ENCODE measurements at regions not wholly inside any gene's neighbourhood (a gene's known extent, or its start where the extent isn't known, plus 50 kb on each side); places are given as distances from the start of the nearest gene placed in this dataset.

- in situ Hi-C loops (cut with HindIII; ENCODE audit: low sequenced_read_pairs): no loop called here
Measured at GRCh38 chr2:44825702-44826101, 115.8 kb upstream of the SIX3 start.

- in situ Hi-C loops (cut with HindIII; ENCODE audit: low sequenced_read_pairs): no loop called here
Measured at GRCh38 chr2:44826601-44827000, 114.9 kb upstream of the SIX3 start.

GRCh38 chr2:44829771-44830170 lies 111.7 kb upstream of the SIX3 start:
- in situ Hi-C loops (cut with HindIII; ENCODE audit: low sequenced_read_pairs): no loop called here

GRCh38 chr2:44833171-44834069 lies 108.1 kb upstream of the SIX3 start:
- in situ Hi-C loops (cut with HindIII; ENCODE audit: low sequenced_read_pairs): no loop called here

DNA sequence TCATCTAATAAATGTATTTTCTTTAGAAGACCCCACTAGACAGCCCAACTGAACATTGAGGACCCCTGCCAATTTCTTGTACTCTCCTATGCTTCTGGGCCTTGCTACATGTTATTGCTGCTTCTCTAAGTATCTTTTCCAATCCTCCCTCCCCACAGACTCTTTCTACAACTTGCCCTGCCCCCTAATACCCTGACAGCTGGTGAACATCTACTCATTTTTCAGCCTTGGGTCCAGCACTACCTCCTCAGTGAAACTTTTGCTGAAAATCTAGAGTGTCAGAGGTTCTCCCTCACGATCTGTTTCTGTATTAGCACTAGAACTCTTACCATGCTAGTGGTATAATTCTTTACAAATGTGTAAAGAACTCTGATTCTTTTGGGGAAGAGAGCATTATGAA lies 106.8 kb upstream of the SIX3 start:
- in situ Hi-C loops (cut with HindIII; ENCODE audit: low sequenced_read_pairs): loop anchor here (5.0 kb wide), 1 partner anchor 78 kb away; no protein-coding TSS in a partner anchor

DNA sequence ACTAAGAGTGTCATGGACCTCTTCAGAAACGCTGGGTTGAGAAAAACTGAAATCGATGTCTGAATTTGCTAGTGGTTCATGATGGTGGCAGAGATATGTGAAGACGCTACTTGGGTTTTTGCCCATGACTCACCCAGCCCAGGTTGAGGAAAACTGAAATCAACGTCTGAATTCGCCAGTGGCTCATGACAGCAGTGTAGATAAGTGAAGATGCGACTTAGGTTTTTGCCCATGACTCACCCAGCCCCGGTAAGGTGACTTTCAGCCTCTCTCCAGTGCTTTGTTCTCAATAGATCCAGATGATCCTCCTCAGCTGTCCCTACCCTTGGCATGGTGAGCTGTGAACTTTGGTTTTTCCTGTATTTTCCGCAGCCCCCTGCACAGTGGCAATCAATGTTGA lies 105.3 kb upstream of the SIX3 start:
- in situ Hi-C loops (cut with HindIII; ENCODE audit: low sequenced_read_pairs): loop anchor here (5.0 kb wide), 1 partner anchor 76 kb away; no protein-coding TSS in a partner anchor

DNA sequence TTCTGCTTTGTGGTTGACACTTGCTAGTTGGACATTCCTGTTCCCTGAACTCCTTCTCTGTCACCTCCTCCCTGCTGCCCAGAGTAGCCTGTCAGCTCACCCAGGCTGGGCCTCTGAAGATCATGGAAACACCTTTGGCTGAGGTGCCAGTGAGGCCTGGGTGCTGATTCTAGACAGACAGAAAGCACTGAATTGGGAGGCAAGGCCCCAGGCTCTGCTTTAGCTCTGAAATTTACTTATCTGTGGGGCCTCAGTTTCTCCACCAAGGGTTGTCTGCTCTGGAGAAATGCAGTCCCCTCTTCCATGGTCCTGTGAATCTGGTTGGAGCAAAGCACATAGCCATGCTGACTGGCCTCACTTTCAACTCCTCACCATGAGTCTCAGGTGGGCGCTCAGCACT lies 104.6 kb upstream of the SIX3 start:
- in situ Hi-C loops (cut with HindIII; ENCODE audit: low sequenced_read_pairs): loop anchor here (5.0 kb wide), 1 partner anchor 75 kb away; no protein-coding TSS in a partner anchor

DNA sequence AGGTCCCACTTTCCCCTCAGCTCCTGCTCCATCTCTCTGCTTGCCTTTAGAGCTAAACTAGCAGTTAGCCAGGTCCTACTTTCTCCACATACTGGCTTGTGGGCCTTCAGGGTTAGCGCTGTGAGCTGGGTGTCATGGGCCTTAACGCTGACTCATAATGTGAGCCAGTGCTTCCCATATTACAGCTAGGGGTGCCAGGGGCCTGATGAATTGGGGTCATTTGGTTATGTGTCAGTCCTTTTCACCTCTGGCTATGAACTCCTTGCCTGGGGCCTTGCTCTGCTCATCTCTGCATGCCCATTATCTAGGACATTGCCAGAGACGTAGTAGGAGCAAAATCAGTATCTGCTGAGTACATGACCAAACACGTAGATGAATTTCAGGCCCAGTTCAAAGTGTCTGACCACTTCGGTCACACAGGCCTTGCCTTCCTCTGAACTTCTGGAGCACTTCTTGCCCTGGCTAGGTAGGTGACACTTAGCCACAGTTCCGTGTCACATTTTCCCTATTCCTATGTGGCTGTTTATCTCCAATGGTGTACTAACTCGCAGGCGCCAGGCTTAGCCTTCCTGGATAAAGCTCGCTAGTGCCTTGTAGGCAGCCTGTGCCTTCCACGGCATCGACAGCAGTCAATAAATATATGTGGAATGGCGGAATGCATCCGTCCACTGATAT lies 103.2 kb upstream of the SIX3 start:
- in situ Hi-C loops (cut with HindIII; ENCODE audit: low sequenced_read_pairs): loop anchor here (5.0 kb wide), 1 partner anchor 74 kb away; no protein-coding TSS in a partner anchor

- in situ Hi-C loops (cut with HindIII; ENCODE audit: low sequenced_read_pairs): loop anchor here (5.0 kb wide), 1 partner anchor 73 kb away; no protein-coding TSS in a partner anchor
Measured at GRCh38 chr2:44839370-44839769, 102.1 kb upstream of the SIX3 start.

- in situ Hi-C loops (cut with HindIII; ENCODE audit: low sequenced_read_pairs): loop anchor here (5.0 kb wide), 1 partner anchor 72 kb away; no protein-coding TSS in a partner anchor
Measured at GRCh38 chr2:44839771-44840502, 101.6 kb upstream of the SIX3 start.

GRCh38 chr2:44840503-44840850 lies 101.0 kb upstream of the SIX3 start:
- in situ Hi-C loops (cut with HindIII; ENCODE audit: low sequenced_read_pairs): no loop called here

DNA sequence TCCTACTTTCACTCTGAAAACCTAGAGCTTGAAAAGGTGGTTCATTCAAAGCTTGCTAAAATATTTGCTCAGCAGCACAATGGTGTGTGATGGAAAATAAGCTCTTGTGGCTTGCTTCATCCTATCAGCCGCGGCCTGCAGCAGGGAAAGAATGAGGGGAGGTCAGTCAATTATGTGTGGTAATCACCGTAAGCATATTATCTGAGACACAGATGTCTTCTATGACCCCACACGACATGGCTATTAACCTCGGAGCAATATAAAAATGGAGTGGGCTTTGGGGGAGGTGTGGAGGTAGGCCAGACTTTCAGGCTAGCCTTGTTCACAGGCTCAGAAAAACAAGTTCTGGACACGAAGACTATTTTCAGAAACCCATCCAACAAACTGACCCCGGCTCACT lies 98.4 kb upstream of the SIX3 start:
- in situ Hi-C loops (cut with HindIII; ENCODE audit: low sequenced_read_pairs): no loop called here

DNA sequence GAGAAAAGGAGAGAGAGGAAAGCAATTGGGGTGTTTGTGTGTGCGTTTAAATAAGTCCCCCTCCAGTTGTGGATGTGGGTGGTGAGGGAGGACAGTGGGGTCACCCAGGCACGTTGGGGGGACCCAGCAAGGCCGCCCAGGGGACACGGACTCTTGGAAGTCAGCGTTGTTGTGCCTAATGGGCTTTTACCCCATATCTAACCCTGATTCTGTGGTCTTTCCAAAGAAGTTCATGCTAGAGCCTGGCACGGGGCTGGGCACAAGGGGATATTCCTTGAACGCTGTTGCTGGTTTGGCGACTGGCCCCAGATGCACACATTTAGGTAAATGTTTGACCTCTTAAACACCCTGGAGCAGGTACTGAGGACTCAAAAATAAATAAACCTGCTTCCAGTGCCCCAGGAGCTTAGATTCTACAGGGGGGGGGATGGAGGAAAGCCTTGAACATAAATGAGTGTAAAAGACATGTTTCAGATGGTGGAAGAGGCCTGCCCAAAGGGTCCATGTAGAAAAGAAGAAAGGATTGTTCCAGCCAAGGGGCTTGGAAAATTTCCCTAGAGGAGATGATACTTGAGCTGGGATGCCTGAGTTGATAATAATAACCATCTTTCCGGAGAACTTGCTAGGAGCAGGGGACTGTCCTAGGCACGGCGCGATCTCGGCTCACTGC lies 97.7 kb upstream of the SIX3 start:
- in situ Hi-C loops (cut with HindIII; ENCODE audit: low sequenced_read_pairs): no loop called here

DNA sequence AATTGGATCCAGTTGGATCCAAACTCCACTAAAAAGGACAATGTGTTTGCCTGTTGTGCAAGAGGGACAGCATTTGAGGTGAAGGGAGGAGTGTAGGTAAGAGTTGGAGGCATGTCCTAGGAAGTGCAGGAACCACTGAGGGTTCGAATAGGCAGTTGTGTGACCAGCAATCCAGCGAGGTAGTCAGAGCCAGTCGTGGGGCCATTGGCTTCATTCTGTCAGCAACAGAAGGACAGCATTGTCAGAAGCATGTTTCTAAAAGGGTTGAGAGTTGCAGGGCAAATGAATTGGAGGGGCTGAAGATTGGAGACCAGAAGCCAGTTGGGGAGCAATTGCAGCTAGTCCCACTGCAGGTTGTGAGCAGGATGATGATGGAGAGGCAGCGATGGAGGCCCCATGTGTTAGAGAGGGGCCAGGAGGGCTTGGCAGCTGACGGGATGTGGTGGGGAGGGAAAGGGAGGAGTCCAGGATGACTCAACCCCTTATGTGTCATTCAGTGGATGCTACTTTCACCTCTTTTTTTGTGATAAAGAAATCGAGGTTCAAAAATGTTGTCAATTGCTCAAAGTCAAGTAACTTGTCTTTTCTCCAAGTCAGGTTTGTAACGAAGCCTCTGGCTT lies 96.7 kb upstream of the SIX3 start:
- in situ Hi-C loops (cut with HindIII; ENCODE audit: low sequenced_read_pairs): no loop called here

- in situ Hi-C loops (cut with HindIII; ENCODE audit: low sequenced_read_pairs): no loop called here
Measured at GRCh38 chr2:44848026-44848425, 93.5 kb upstream of the SIX3 start.

GRCh38 chr2:44850016-44850415 lies 91.5 kb upstream of the SIX3 start:
- in situ Hi-C loops (cut with HindIII; ENCODE audit: low sequenced_read_pairs): no loop called here

- in situ Hi-C loops (cut with HindIII; ENCODE audit: low sequenced_read_pairs): no loop called here
Measured at GRCh38 chr2:44851518-44851917, 90.0 kb upstream of the SIX3 start.

DNA sequence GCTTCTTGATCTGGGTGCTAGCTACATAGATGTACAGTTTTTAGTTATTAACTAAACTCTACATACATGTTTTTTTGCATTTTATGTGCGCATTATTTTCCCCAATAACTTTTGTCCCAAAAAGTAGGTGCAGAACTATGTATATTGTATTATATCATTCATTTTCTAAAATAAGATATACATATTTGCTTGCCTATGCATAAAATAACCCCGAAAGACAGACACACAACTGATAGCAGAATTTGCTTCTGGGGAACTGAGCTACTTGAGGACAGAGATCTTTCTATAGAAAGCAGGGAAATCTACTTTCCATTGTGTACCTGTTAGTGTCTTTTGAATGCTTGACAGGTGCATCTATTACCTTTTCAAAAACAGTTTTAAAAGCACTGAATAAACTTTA lies 88.9 kb upstream of the SIX3 start:
- in situ Hi-C loops (cut with HindIII; ENCODE audit: low sequenced_read_pairs): no loop called here

DNA sequence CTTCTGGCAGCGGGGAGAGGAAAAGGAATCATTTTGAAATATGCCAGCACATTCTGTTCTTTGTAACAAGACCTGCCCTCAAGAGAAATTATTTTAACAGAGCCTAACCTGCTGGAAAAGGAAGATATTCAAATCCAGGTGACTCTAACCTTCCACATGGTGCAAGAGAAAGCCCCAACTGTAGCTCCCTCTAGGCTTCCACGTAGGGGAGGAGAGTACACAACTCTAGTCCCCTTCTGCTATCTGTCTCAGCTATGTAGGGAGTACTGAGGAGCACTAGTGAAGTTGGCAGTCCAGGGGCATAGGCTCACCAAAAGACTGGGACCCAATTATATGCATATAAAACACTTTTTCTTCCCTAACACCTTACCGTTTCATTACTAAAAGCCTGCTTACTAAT lies 82.2 kb upstream of the SIX3 start:
- in situ Hi-C loops (cut with HindIII; ENCODE audit: low sequenced_read_pairs): no loop called here

DNA sequence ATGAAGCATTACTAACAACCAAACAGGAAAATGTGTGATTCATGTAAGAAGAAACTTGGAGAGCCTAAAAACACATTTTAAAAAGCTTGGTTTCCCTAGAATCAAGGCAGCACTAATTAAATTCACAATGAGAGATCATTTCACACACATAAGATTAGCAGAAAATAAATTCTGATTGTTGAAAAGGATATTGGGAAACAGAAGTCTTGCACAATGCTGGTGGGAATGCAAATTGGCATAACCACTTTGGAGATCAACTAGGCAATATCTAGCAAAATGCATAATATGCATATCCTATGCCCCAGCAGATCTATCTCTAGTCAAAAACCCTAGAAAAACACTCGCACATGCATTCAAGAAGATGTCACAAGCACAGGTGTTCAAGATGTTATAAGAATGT lies 75.3 kb upstream of the SIX3 start:
- in situ Hi-C loops (cut with HindIII; ENCODE audit: low sequenced_read_pairs): no loop called here
